Endothelial cell of umbilical vein (primary cell): ENCODE measurements at regions not wholly inside any gene's neighbourhood (a gene's known extent, or its start where the extent isn't known, plus 50 kb on each side); places are given as distances from the start of the nearest gene placed in this dataset.

Experiments used
- BruUV-seq: library from RNA; stranded (reverse); fragments of 400-500 nt; replicated peaks from 2 replicates; lab custom pipeline; 2021; lab: Mats Ljungman, UMichigan
- CTCF ChIA-PET: fragments of 300-600, 350-600 bp; sonication (Branson Sonifier 250); formaldehyde crosslinking; loops from one replicate; lab custom pipeline; 2021; ENCODE audit warnings: antibody characterized with exemption, inconsistent platforms; lab: Charles Lee
- POLR2A ChIA-PET: fragments of 300-600, 350-600 bp; sonication (Branson Sonifier 250); formaldehyde crosslinking; loops from one replicate; lab custom pipeline; 2021; ENCODE audit warnings: antibody characterized with exemption, inconsistent platforms; lab: Charles Lee
- DNase-seq: peaks from one replicate; pipeline ENCODE4 v3.0.0-alpha.2; 2011; ENCODE audit warnings: low read depth, low spot score
- FAIRE-seq: peaks from 2 replicates; lab custom pipeline; 2011; peaks lifted over from hg19 to GRCh38; lab: Jason Lieb, UNC
- H2AFZ ChIP-seq: 2 replicates; pipeline ENCODE4 v1.6.0; 2012; ENCODE audit warnings: low read depth, low read length, control low read depth, inconsistent platforms
- H3K27ac ChIP-seq: 2 replicates; pipeline ENCODE4 v1.5.1; 2011; ENCODE audit warnings: low read depth, mild to moderate bottlenecking, control low read depth, low read length, moderate library complexity; ENCODE audit not compliant: insufficient read depth
- H3K27me3 ChIP-seq, 2 experiments: 2 replicates each; pipeline versions ENCODE4 v1.6.0 to v1.6.1; 2011; ENCODE audit warnings: low read length in 2 of 2, mixed read lengths in 1 of 2; ENCODE audit not compliant: control insufficient read depth in 2 of 2, insufficient read depth in 2 of 2
- H3K36me3 ChIP-seq, 2 experiments: 2 replicates in 1 of 2; 3 replicates in 1 of 2; pipeline ENCODE4 v1.5.1; 2011; ENCODE audit warnings: low read length in 2 of 2, mild to moderate bottlenecking in 1 of 2, moderate library complexity in 1 of 2; ENCODE audit not compliant: control insufficient read depth in 2 of 2, insufficient read depth in 2 of 2; ENCODE audit errors: extremely low read depth in 1 of 2
- H3K4me1 ChIP-seq: 3 replicates; pipeline ENCODE4 v1.5.1; 2011; ENCODE audit warnings: mild to moderate bottlenecking, low read length; ENCODE audit not compliant: control insufficient read depth, insufficient read depth; ENCODE audit errors: extremely low read depth
- H3K4me2 ChIP-seq: 2 replicates; pipeline ENCODE4 v1.6.1; 2011; ENCODE audit warnings: low read length, control low read depth, mixed read lengths; ENCODE audit not compliant: insufficient read depth
- H3K4me3 ChIP-seq, 3 experiments: fragments of 200-600 bp in 1 of 3; sonication (generic), shearing (Covaris generic) in 1 of 3; replicated peaks in 1 of 3; 2 replicates each; pipeline ENCODE4 v1.5.1; 2011 to 2016; ENCODE audit warnings: control low read depth in 3 of 3, low read length in 3 of 3, mild to moderate bottlenecking in 2 of 3, inconsistent platforms in 1 of 3, low read depth in 1 of 3, moderate library complexity in 1 of 3; ENCODE audit not compliant: insufficient read depth in 1 of 3
- H3K79me2 ChIP-seq: 2 replicates; pipeline ENCODE4 v1.6.0; 2012; ENCODE audit warnings: low read length, inconsistent platforms; ENCODE audit not compliant: control insufficient read depth, insufficient read depth
- H3K9ac ChIP-seq: replicated peaks from 2 replicates; pipeline ENCODE3; 2011; ENCODE audit warnings: low read length, control low read depth; ENCODE audit not compliant: insufficient read depth; ENCODE audit errors: extremely low read depth
- H3K9me1 ChIP-seq: replicated peaks from 3 replicates; pipeline ENCODE4 v1.6.0; 2011; ENCODE audit warnings: mild to moderate bottlenecking, low read length; ENCODE audit not compliant: control insufficient read depth, insufficient read depth; ENCODE audit errors: extremely low read depth
- H3K9me3 ChIP-seq: replicated peaks from 2 replicates; pipeline ENCODE4 v1.5.1; 2012; ENCODE audit warnings: low read length, inconsistent platforms; ENCODE audit not compliant: control insufficient read depth, insufficient read depth
- H4K20me1 ChIP-seq: replicated peaks from 2 replicates; pipeline ENCODE3; 2011; ENCODE audit warnings: mild to moderate bottlenecking, low read length; ENCODE audit not compliant: control insufficient read depth, insufficient read depth; ENCODE audit errors: extremely low read depth
- EZH2 ChIP-seq: IDR thresholded peaks from 2 replicates; pipeline ENCODE4 v1.6.1; 2012; ENCODE audit warnings: borderline replicate concordance, low read depth, mild to moderate bottlenecking, moderate library complexity, low read length, inconsistent platforms; ENCODE audit not compliant: severe bottlenecking
- GATA2 ChIP-seq: IDR thresholded peaks from 2 replicates; pipeline ENCODE4 v1.7.0; 2011; ENCODE audit warnings: low read depth, mild to moderate bottlenecking, moderate library complexity, mixed read lengths, low read length; ENCODE audit not compliant: insufficient read length, insufficient read depth
- JUN ChIP-seq: IDR thresholded peaks from 2 replicates; pipeline ENCODE4 v1.6.1; 2011; ENCODE audit warnings: borderline replicate concordance, low read depth; ENCODE audit not compliant: insufficient read length, insufficient read depth
- MAX ChIP-seq: IDR thresholded peaks from 2 replicates; pipeline ENCODE4 v1.6.1; 2011; ENCODE audit not compliant: insufficient read depth, insufficient read length
- MYC ChIP-seq: IDR thresholded peaks from one replicate; pipeline ENCODE4 v1.6.1; 2011; ENCODE audit warnings: mild to moderate bottlenecking, low read depth, low read length
- POLR2A ChIP-seq: IDR thresholded peaks from 2 replicates; pipeline ENCODE4 v1.6.1; 2012; ENCODE audit warnings: low read depth, mild to moderate bottlenecking, control low read depth, low read length
- POLR2AphosphoS5 ChIP-seq: IDR thresholded peaks from 2 replicates; pipeline ENCODE4 v1.6.1; 2012; ENCODE audit warnings: low read depth, mild to moderate bottlenecking, control low read depth, low read length, moderate library complexity; ENCODE audit not compliant: insufficient read depth
- dilution Hi-C: fragments of 300-500 bp; cut with MboI; formaldehyde crosslinking; loops from one replicate; pipeline ENCODE4 v1.15.0; 2019; ENCODE audit warnings: low sequenced_read_pairs; ENCODE audit not compliant: extremely low pct_ligation_motif_present
- intact Hi-C: fragments of 100-400 bp; cut with micrococcal nuclease; formaldehyde crosslinking; loops from one replicate; pipeline ENCODE4 v1.10.0; 2022
- TF ChIP-seq, protein P1 (sequence below), 2 donors: IDR thresholded peaks; 1 replicate in 1 of 2; 2 replicates in 1 of 2; pipeline ENCODE4 v1.5.1; 2011; ENCODE audit warnings: low read length in 2 of 2, mild to moderate bottlenecking in 2 of 2, moderate library complexity in 2 of 2, control low read depth in 1 of 2, inconsistent platforms in 1 of 2, low read depth in 1 of 2; ENCODE audit not compliant: insufficient read depth in 1 of 2; ENCODE audit errors: extremely low read depth in 1 of 2

GRCh38 chr18:24560511-24560981, 100.1 kb downstream of the HRH4 start:
- H3K27ac ChIP-seq = no peak overlapping the region
- H3K4me2 ChIP-seq = no peak overlapping the region
- dilution Hi-C loops (no loop called here), intact Hi-C loops (no loop called here)
- BruUV-seq = no TSS peak
- no peak overlapping the region for H3K4me3 ChIP-seq
- H3K9me1 ChIP-seq = no peaks in the 10 kb centered on the region
- no peak overlapping the region for H2AFZ ChIP-seq
- no peak for TF ChIP-seq JUN
- TF ChIP-seq, protein P1, sequence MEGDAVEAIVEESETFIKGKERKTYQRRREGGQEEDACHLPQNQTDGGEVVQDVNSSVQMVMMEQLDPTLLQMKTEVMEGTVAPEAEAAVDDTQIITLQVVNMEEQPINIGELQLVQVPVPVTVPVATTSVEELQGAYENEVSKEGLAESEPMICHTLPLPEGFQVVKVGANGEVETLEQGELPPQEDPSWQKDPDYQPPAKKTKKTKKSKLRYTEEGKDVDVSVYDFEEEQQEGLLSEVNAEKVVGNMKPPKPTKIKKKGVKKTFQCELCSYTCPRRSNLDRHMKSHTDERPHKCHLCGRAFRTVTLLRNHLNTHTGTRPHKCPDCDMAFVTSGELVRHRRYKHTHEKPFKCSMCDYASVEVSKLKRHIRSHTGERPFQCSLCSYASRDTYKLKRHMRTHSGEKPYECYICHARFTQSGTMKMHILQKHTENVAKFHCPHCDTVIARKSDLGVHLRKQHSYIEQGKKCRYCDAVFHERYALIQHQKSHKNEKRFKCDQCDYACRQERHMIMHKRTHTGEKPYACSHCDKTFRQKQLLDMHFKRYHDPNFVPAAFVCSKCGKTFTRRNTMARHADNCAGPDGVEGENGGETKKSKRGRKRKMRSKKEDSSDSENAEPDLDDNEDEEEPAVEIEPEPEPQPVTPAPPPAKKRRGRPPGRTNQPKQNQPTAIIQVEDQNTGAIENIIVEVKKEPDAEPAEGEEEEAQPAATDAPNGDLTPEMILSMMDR (IDR thresholded peaks at IDR 0.05; ENCODE audit: extremely low read depth in 1 of 2, insufficient read depth in 1 of 2, low read depth in 1 of 2, low read length in 2 of 2) = no peak
- TF ChIP-seq POLR2A = no peak
- TF ChIP-seq MAX = no peak
- no peak for TF ChIP-seq MYC
- no peak for TF ChIP-seq POLR2AphosphoS5
- TF ChIP-seq EZH2 = no peak
- TF ChIP-seq GATA2 = no peak
- FAIRE-seq (no peak), DNase-seq (no peak)
- no peaks in the 10 kb centered on the region for H4K20me1 ChIP-seq
- no peak overlapping the region for H3K9ac ChIP-seq
- peaks cover 7 to 15% of the 10 kb centered on the region in 2 experiments for H3K27me3 ChIP-seq
- ChIA-PET CTCF (no interaction called here), POLR2A (no interaction called here)
- no peaks in the 10 kb centered on the region for H3K4me1 ChIP-seq
- no peaks in the 10 kb centered on the region for H3K36me3 ChIP-seq
- H3K9me3 ChIP-seq = no peaks in the 10 kb centered on the region
- H3K79me2 ChIP-seq = no peaks in the 10 kb centered on the region
